Endodermal cell (in vitro differentiated cells): ENCODE measurements at regions not wholly inside any gene's neighbourhood (a gene's known extent, or its start where the extent isn't known, plus 50 kb on each side); places are given as distances from the start of the nearest gene placed in this dataset.

ENCODE experiments used
- DNase-seq: peaks from one replicate; pipeline ENCODE4 v3.0.0-alpha.2; 2017
- H3K27ac ChIP-seq: 2 replicates; pipeline ENCODE4 v1.5.1; 2013; ENCODE audit warnings: mild to moderate bottlenecking, low read depth, low read length, moderate library complexity
- H3K27me3 ChIP-seq: 2 replicates; pipeline ENCODE4 v1.6.1; 2013; ENCODE audit warnings: mild to moderate bottlenecking, low read length, moderate library complexity; ENCODE audit not compliant: insufficient read depth, control insufficient read depth, poor library complexity, severe bottlenecking
- H3K36me3 ChIP-seq: 2 replicates; pipeline ENCODE4 v1.7.0; 2013; ENCODE audit warnings: mild to moderate bottlenecking, low read length, moderate library complexity; ENCODE audit not compliant: control insufficient read depth, insufficient read depth
- H3K4me1 ChIP-seq: one replicate; pipeline ENCODE4 v1.7.0; 2013; ENCODE audit warnings: low read length; ENCODE audit not compliant: control insufficient read depth, insufficient read depth
- H3K4me3 ChIP-seq: 2 replicates; pipeline ENCODE4 v1.5.1; 2013; ENCODE audit warnings: mild to moderate bottlenecking, low read length, moderate library complexity
- H3K9ac ChIP-seq: 2 replicates; pipeline ENCODE4 v1.6.1; 2013; ENCODE audit warnings: mild to moderate bottlenecking, low read length, moderate library complexity; ENCODE audit not compliant: poor library complexity, severe bottlenecking; ENCODE audit errors: extremely low read depth
- H3K9me3 ChIP-seq: 2 replicates; pipeline ENCODE4 v1.6.1; 2013; ENCODE audit warnings: mild to moderate bottlenecking, low read length, moderate library complexity; ENCODE audit not compliant: control insufficient read depth
- H3K27ac Mint-ChIP-seq: 2 replicates; pipeline ENCODE4 v1.8.0; 2020; ENCODE audit warnings: mixed read lengths
- H3K27me3 Mint-ChIP-seq: 2 replicates; pipeline ENCODE4 v1.8.0; 2021; ENCODE audit warnings: mild to moderate bottlenecking, mixed read lengths; ENCODE audit not compliant: insufficient read depth
- H3K36me3 Mint-ChIP-seq: 2 replicates; pipeline ENCODE4 v1.8.0; 2020; ENCODE audit warnings: low read depth, mixed read lengths
- H3K4me1 Mint-ChIP-seq: 2 replicates; pipeline ENCODE4 v1.8.0; 2020; ENCODE audit warnings: mixed read lengths
- H3K4me3 Mint-ChIP-seq: 2 replicates; pipeline ENCODE4 v1.8.0; 2020; ENCODE audit warnings: mild to moderate bottlenecking, moderate library complexity, mixed read lengths
- H3K9me3 Mint-ChIP-seq: 2 replicates; pipeline ENCODE4 v1.8.0; 2020; ENCODE audit warnings: mild to moderate bottlenecking, mixed read lengths
- CTCF ChIP-seq: fragments of 200-600 bp; sonication (generic); conservative IDR thresholded peaks from 2 replicates; pipeline ENCODE4 v1.5.0; 2021; ENCODE audit warnings: antibody characterized with exemption, mild to moderate bottlenecking
- WGBS, 2 experiments: methylation state at CpG; one replicate each; pipeline versions ENCODE4 v1.1.5 to v1.1.7; 2013; ENCODE audit warnings: missing lambda C conversion rate in 2 of 2, mixed read lengths in 1 of 2; ENCODE audit not compliant: insufficient coverage in 1 of 2, insufficient read length in 1 of 2; 5-methylcytosine and 5-hydroxymethylcytosine counted together

- Histone ChIP-seq H3K27ac (no peak overlapping the region), H3K9ac (no peak overlapping the region), H3K9me3 (no peaks in the 10 kb centered on the region), H3K4me1 (no peaks in the 10 kb centered on the region), H3K4me3 (no peak overlapping the region), H3K36me3 (no peaks in the 10 kb centered on the region), H3K27me3 (no peaks in the 10 kb centered on the region)
- Mint-ChIP-seq H3K36me3 (no peaks in the 10 kb centered on the region), H3K4me1 (peaks cover 7% of the 10 kb centered on the region), H3K27ac (no peak overlapping the region), H3K27me3 (peaks cover 1% of the 10 kb centered on the region), H3K9me3 (no peaks in the 10 kb centered on the region), H3K4me3 (no peak overlapping the region)
- no peak for TF ChIP-seq CTCF
- DNase-seq, result peak; percentile 22
- 97 to 99% methylated on average over 9 of the region's 10 CpGs for WGBS, 2 experiments
Measured at GRCh38 chr21:39118061-39118460, 65.2 kb downstream of the PSMG1 start.

- no peak overlapping the region for H3K4me3 Mint-ChIP-seq
- Histone ChIP-seq H3K27me3 (no peaks in the 10 kb centered on the region), H3K4me3 (no peak overlapping the region), H3K27ac (no peak overlapping the region), H3K9ac (no peak overlapping the region), H3K4me1 (no peaks in the 10 kb centered on the region), H3K36me3 (no peaks in the 10 kb centered on the region), H3K9me3 (no peaks in the 10 kb centered on the region)
- H3K36me3 Mint-ChIP-seq, result no peaks in the 10 kb centered on the region
- H3K4me1 Mint-ChIP-seq, result peaks cover 7% of the 10 kb centered on the region
- no peaks in the 10 kb centered on the region for H3K9me3 Mint-ChIP-seq
- DNase-seq, result no peak
- no peak for TF ChIP-seq CTCF
- H3K27me3 Mint-ChIP-seq, result peaks cover 1% of the 10 kb centered on the region
- H3K27ac Mint-ChIP-seq, result no peak overlapping the region
- whole genome bisulfite sequencing, 2 experiments, result 93 to 96% methylated on average over 9 to 11 of the region's 11 CpGs
Measured at GRCh38 chr21:39117440-39117970, 65.7 kb downstream of the PSMG1 start.

- Mint-ChIP-seq H3K4me1 (peaks cover 7% of the 10 kb centered on the region), H3K27me3 (peaks cover 1% of the 10 kb centered on the region), H3K27ac (no peak overlapping the region), H3K9me3 (no peaks in the 10 kb centered on the region), H3K36me3 (no peaks in the 10 kb centered on the region), H3K4me3 (no peak overlapping the region)
- Histone ChIP-seq H3K36me3 (no peaks in the 10 kb centered on the region), H3K27me3 (no peaks in the 10 kb centered on the region), H3K9ac (no peak overlapping the region), H3K9me3 (no peaks in the 10 kb centered on the region), H3K4me3 (no peak overlapping the region), H3K4me1 (no peaks in the 10 kb centered on the region), H3K27ac (no peak overlapping the region)
- no peak for DNase-seq
- WGBS, 2 experiments, result 92 to 94% methylated on average over 14 to 19 of the region's 19 CpGs
- no peak for TF ChIP-seq CTCF
Measured at GRCh38 chr21:39116761-39117439, 66.4 kb downstream of the PSMG1 start.
